AG04449 (cell line): ENCODE measurements at regions not wholly inside any gene's neighbourhood (a gene's known extent, or its start where the extent isn't known, plus 50 kb on each side); places are given as distances from the start of the nearest gene placed in this dataset.

Experiments
- CTCF ChIA-PET: fragments of 350-600 bp; formaldehyde crosslinking; extraction: SDS; loops from one replicate; lab custom pipeline; 2021; ENCODE audit warnings: antibody characterized with exemption; lab: Yijun Ruan, JAX
- POLR2A ChIA-PET: fragments of 400-600, 350-600 bp; formaldehyde crosslinking; extraction: SDS; loops from one replicate; lab custom pipeline; 2020; ENCODE audit warnings: antibody characterized with exemption, inconsistent platforms; lab: Yijun Ruan, JAX
- DNase-seq: peaks from one replicate; pipeline ENCODE4 v3.0.0-alpha.2; 2010; ENCODE audit warnings: low read depth, low spot score
- H3K4me3 ChIP-seq: 2 replicates; pipeline ENCODE4 v1.5.1; 2011; ENCODE audit warnings: low read depth, mild to moderate bottlenecking, control low read depth, low read length
- CTCF ChIP-seq: IDR thresholded peaks from one replicate; pipeline ENCODE4 v1.5.1; 2011; ENCODE audit warnings: mild to moderate bottlenecking, moderate library complexity, low read length, control low read depth, inconsistent platforms; ENCODE audit not compliant: insufficient read depth; ENCODE audit errors: missing control alignments

GRCh38 chr12:42976122-42976521 lies 386.6 kb upstream of the PRICKLE1 start:
- POLR2A ChIA-PET: no interaction called here
- no peak for TF ChIP-seq CTCF
- no peak overlapping the region for H3K4me3 ChIP-seq
- no peak for DNase-seq
- CTCF ChIA-PET: no interaction called here

- CTCF ChIA-PET: interaction anchor here (0.5 kb wide), 1 partner anchor 237 kb away, joined by 3 read pairs; no protein-coding TSS in a partner anchor
- TF ChIP-seq CTCF: no peak
- H3K4me3 ChIP-seq: no peak overlapping the region
- POLR2A ChIA-PET: no interaction called here
- DNase-seq: no peak
Observed at GRCh38 chr12:42969355-42969754, 379.8 kb upstream of the PRICKLE1 start.

- ChIA-PET CTCF (interaction anchor here (1.1 kb wide), 1 partner anchor 369 kb away, joined by 3 read pairs; no protein-coding TSS in a partner anchor), POLR2A (no interaction called here)
- DNase-seq: no peak
- no peak for TF ChIP-seq CTCF
- no peak overlapping the region for H3K4me3 ChIP-seq
Observed at GRCh38 chr12:42968426-42968825, 378.9 kb upstream of the PRICKLE1 start.

GRCh38 chr12:42967850-42968249 lies 378.3 kb upstream of the PRICKLE1 start:
- POLR2A ChIA-PET: no interaction called here

GRCh38 chr12:42963988-42964387 lies 374.4 kb upstream of the PRICKLE1 start:
- no peak for TF ChIP-seq CTCF
- ChIA-PET POLR2A (no interaction called here), CTCF (interaction anchor here (1.1 kb wide), 1 partner anchor 20 kb away, joined by 3 read pairs; no protein-coding TSS in a partner anchor)
- DNase-seq: no peak
- no peak overlapping the region for H3K4me3 ChIP-seq

More at GRCh38 chr12:42967850-42968249, 378.3 kb upstream of the PRICKLE1 start:
- no peak for DNase-seq
- H3K4me3 ChIP-seq: no peak overlapping the region
- CTCF ChIA-PET: interaction anchor here (1.1 kb wide), 1 partner anchor 370 kb away, joined by 3 read pairs; no protein-coding TSS in a partner anchor
- TF ChIP-seq CTCF: no peak

GRCh38 chr12:42962384-42962783 lies 372.8 kb upstream of the PRICKLE1 start:
- ChIA-PET POLR2A (no interaction called here), CTCF (no interaction called here)
- DNase-seq: no peak
- no peak for TF ChIP-seq CTCF
- no peak overlapping the region for H3K4me3 ChIP-seq
